Spinal cord (tissue), 9 donors: ENCODE measurements at regions not wholly inside any gene's neighbourhood (a gene's known extent, or its start where the extent isn't known, plus 50 kb on each side); places are given as distances from the start of the nearest gene placed in this dataset.
"Not testable (repeated sequence)": the region's sequence is repeated elsewhere in the genome, so short reads cannot be mapped to it uniquely, and the experiment has no call there.

Experiments
- DNase-seq, 6 donors: peaks; one replicate each; pipeline versions ENCODE4 v3.0.0 to v3.0.0-alpha.2; 2013 to 2015; ENCODE audit warnings: low spot score in 6 of 6, low read depth in 4 of 6
- H3K27ac ChIP-seq: one replicate; pipeline ENCODE4 v1.5.1; 2013; ENCODE audit warnings: low read depth, low read length, control low read depth
- H3K27me3 ChIP-seq: one replicate; pipeline ENCODE4 v1.6.1; 2013; ENCODE audit warnings: low read length; ENCODE audit not compliant: control insufficient read depth, insufficient read depth
- H3K36me3 ChIP-seq: one replicate; pipeline ENCODE4 v1.6.1; 2013; ENCODE audit warnings: low read length; ENCODE audit not compliant: control insufficient read depth, insufficient read depth
- H3K4me1 ChIP-seq: one replicate; pipeline ENCODE4 v1.6.1; 2013; ENCODE audit warnings: low read length; ENCODE audit not compliant: control insufficient read depth, insufficient read depth
- H3K4me3 ChIP-seq: one replicate; pipeline ENCODE4 v1.5.1; 2013; ENCODE audit warnings: low read depth, low read length, control low read depth
- H3K9me3 ChIP-seq: one replicate; pipeline ENCODE4 v1.6.1; 2013; ENCODE audit warnings: low read length; ENCODE audit not compliant: control insufficient read depth, insufficient read depth
- WGBS: methylation state at CpG from one replicate; pipeline ENCODE4 v1.1.5; 2013; ENCODE audit warnings: missing lambda C conversion rate; ENCODE audit not compliant: insufficient coverage; 5-methylcytosine and 5-hydroxymethylcytosine counted together
- donor health status: healthy.

- 100% methylated on average over 4 of the region's 6 CpGs for WGBS
- DNase-seq, H3K27me3 ChIP-seq, H3K36me3 ChIP-seq, H3K4me3 ChIP-seq, H3K4me1 ChIP-seq, H3K27ac ChIP-seq, H3K9me3 ChIP-seq: not testable (repeated sequence)
Observed at GRCh38 chr9:78172610-78173009, 63.3 kb upstream of the CEP78 start.

GRCh38 chr9:78171651-78172050 lies 64.2 kb upstream of the CEP78 start:
- H3K9me3 ChIP-seq, result no peaks in the 10 kb centered on the region
- no peak overlapping the region for H3K27ac ChIP-seq
- H3K4me1 ChIP-seq, result no peaks in the 10 kb centered on the region
- WGBS, result no CpG with 5 or more reads among the region's 1 CpG
- no peaks in the 10 kb centered on the region for H3K27me3 ChIP-seq
- H3K36me3 ChIP-seq, result no peaks in the 10 kb centered on the region
- no peak overlapping the region for H3K4me3 ChIP-seq
- DNase-seq, result no peak

GRCh38 chr9:78169125-78169524 lies 66.8 kb upstream of the CEP78 start:
- no peak overlapping the region for H3K4me3 ChIP-seq
- no peaks in the 10 kb centered on the region for H3K36me3 ChIP-seq
- WGBS, result 35% methylated on average over 3 of the region's 6 CpGs
- no peaks in the 10 kb centered on the region for H3K4me1 ChIP-seq
- no peak overlapping the region for H3K27ac ChIP-seq
- no peaks in the 10 kb centered on the region for H3K27me3 ChIP-seq
- no peaks in the 10 kb centered on the region for H3K9me3 ChIP-seq
- DNase-seq, result peak in 1 of 6 donors; percentile 63

GRCh38 chr9:78167356-78167755 lies 68.5 kb upstream of the CEP78 start:
- no peaks in the 10 kb centered on the region for H3K4me1 ChIP-seq
- H3K27ac ChIP-seq, result no peak overlapping the region
- H3K9me3 ChIP-seq, result peaks cover 2% of the 10 kb centered on the region
- H3K36me3 ChIP-seq, result no peaks in the 10 kb centered on the region
- WGBS, result 35% methylated on average over 2 of the region's 2 CpGs
- H3K27me3 ChIP-seq, result no peaks in the 10 kb centered on the region
- peak in 1 of 6 donors; percentile 51 for DNase-seq
- H3K4me3 ChIP-seq, result no peak overlapping the region

- Histone ChIP-seq H3K27me3 (no peaks in the 10 kb centered on the region), H3K36me3 (no peaks in the 10 kb centered on the region), H3K9me3 (peaks cover 3% of the 10 kb centered on the region), H3K27ac (no peak overlapping the region), H3K4me1 (no peaks in the 10 kb centered on the region), H3K4me3 (no peak overlapping the region)
- DNase-seq, result no peak
- no CpG with 5 or more reads among the region's 2 CpGs for WGBS
Observed at GRCh38 chr9:78163834-78164233, 72.0 kb upstream of the CEP78 start.

GRCh38 chr9:78158286-78158685 lies 77.6 kb upstream of the CEP78 start:
- no peaks in the 10 kb centered on the region for H3K4me1 ChIP-seq
- H3K4me3 ChIP-seq, result no peak overlapping the region
- H3K27me3 ChIP-seq, result no peaks in the 10 kb centered on the region
- no peak overlapping the region for H3K27ac ChIP-seq
- WGBS, result no CpG with 5 or more reads among the region's 1 CpG
- DNase-seq, result no peak
- H3K9me3 ChIP-seq, result peaks cover 6% of the 10 kb centered on the region
- no peaks in the 10 kb centered on the region for H3K36me3 ChIP-seq

GRCh38 chr9:78150983-78151356 lies 84.9 kb upstream of the CEP78 start:
- no peak overlapping the region for H3K27ac ChIP-seq
- no peak overlapping the region for H3K4me3 ChIP-seq
- no peaks in the 10 kb centered on the region for H3K27me3 ChIP-seq
- H3K9me3 ChIP-seq, result peaks cover 3% of the 10 kb centered on the region
- H3K4me1 ChIP-seq, result peaks cover 4% of the 10 kb centered on the region
- no peaks in the 10 kb centered on the region for H3K36me3 ChIP-seq
- WGBS, result over 99% methylated on average over 16 of the region's 20 CpGs
- no peak for DNase-seq

- Histone ChIP-seq H3K27me3 (no peaks in the 10 kb centered on the region), H3K27ac (no peak overlapping the region), H3K36me3 (no peaks in the 10 kb centered on the region), H3K4me3 (no peak overlapping the region), H3K4me1 (peaks cover 4% of the 10 kb centered on the region), H3K9me3 (peaks cover 3% of the 10 kb centered on the region)
- WGBS, result 96% methylated on average over 24 of the region's 25 CpGs
- no peak for DNase-seq
Observed at GRCh38 chr9:78150312-78150982, 85.4 kb upstream of the CEP78 start.

- H3K27me3 ChIP-seq, result no peaks in the 10 kb centered on the region
- H3K4me3 ChIP-seq, result no peak overlapping the region
- peaks cover 3% of the 10 kb centered on the region for H3K9me3 ChIP-seq
- no peaks in the 10 kb centered on the region for H3K36me3 ChIP-seq
- peaks cover 4% of the 10 kb centered on the region for H3K4me1 ChIP-seq
- H3K27ac ChIP-seq, result no peak overlapping the region
- WGBS, result 91% methylated on average over 6 of the region's 9 CpGs
- DNase-seq, result no peak
Observed at GRCh38 chr9:78149702-78150291, 86.1 kb upstream of the CEP78 start.

- Histone ChIP-seq H3K27me3 (no peaks in the 10 kb centered on the region), H3K9me3 (peaks cover 1% of the 10 kb centered on the region), H3K4me3 (no peak overlapping the region), H3K4me1 (peaks cover 4% of the 10 kb centered on the region), H3K27ac (no peak overlapping the region), H3K36me3 (no peaks in the 10 kb centered on the region)
- DNase-seq, result no peak
Observed at GRCh38 chr9:78146241-78146640, 89.6 kb upstream of the CEP78 start.
